Neural cell (in vitro differentiated cells): ENCODE measurements at regions not wholly inside any gene's neighbourhood (a gene's known extent, or its start where the extent isn't known, plus 50 kb on each side); places are given as distances from the start of the nearest gene placed in this dataset.

Source experiments
- H2AFZ ChIP-seq: fragments of 200-600, 300-800 bp; sonication (generic), shearing (Covaris generic); 2 replicates; pipeline ENCODE4 v1.6.0; 2014; ENCODE audit warnings: low read depth, mild to moderate bottlenecking, antibody characterized with exemption, low read length, moderate library complexity
- H3F3A ChIP-seq: fragments of 200-600 bp; shearing (Covaris generic); 2 replicates; pipeline ENCODE4 v1.6.1; 2016; ENCODE audit warnings: mild to moderate bottlenecking, moderate library complexity, mixed read lengths, antibody characterized with exemption, low read length; ENCODE audit not compliant: insufficient read depth, poor library complexity, severe bottlenecking
- H3K27ac ChIP-seq: fragments of 200-600, 300-800 bp; sonication (generic), shearing (Covaris generic); 2 replicates; pipeline ENCODE4 v1.5.1; 2014; ENCODE audit warnings: mild to moderate bottlenecking, low read length, moderate library complexity
- H3K27me3 ChIP-seq: fragments of 300-800, 200-600 bp; sonication (generic), shearing (Covaris generic); 2 replicates; pipeline ENCODE4 v1.6.0; 2014; ENCODE audit warnings: mild to moderate bottlenecking, low read depth, low read length, moderate library complexity; ENCODE audit not compliant: insufficient read depth
- H3K36me3 ChIP-seq: fragments of 300-800, 200-600 bp; sonication (generic), shearing (Covaris generic); 2 replicates; pipeline ENCODE4 v1.5.1; 2014; ENCODE audit warnings: mild to moderate bottlenecking, antibody characterized with exemption, low read length, moderate library complexity; ENCODE audit not compliant: insufficient read depth
- H3K4me2 ChIP-seq: fragments of 300-800, 200-600 bp; sonication (generic), shearing (Covaris generic); 2 replicates; pipeline ENCODE4 v1.6.0; 2014; ENCODE audit warnings: mild to moderate bottlenecking, low read length
- H3K4me3 ChIP-seq: fragments of 300-800, 200-600 bp; sonication (generic), shearing (Covaris generic); 2 replicates; pipeline ENCODE4 v1.5.1; 2014; ENCODE audit warnings: mild to moderate bottlenecking, low read length, moderate library complexity
- H3K79me2 ChIP-seq: fragments of 200-600 bp; shearing (Covaris generic); replicated peaks from 2 replicates; pipeline ENCODE4 v1.6.0; 2014; ENCODE audit warnings: mild to moderate bottlenecking, low read length, moderate library complexity; ENCODE audit not compliant: insufficient read depth
- H3K9ac ChIP-seq: fragments of 300-800, 200-600 bp; sonication (generic), shearing (Covaris generic); 2 replicates; pipeline ENCODE4 v1.6.1; 2016; ENCODE audit warnings: mild to moderate bottlenecking, low read length, mixed read lengths
- H3K9me2 ChIP-seq: fragments of 200-600 bp; shearing (Covaris generic); 2 replicates; pipeline ENCODE4 v1.6.1; 2016; ENCODE audit warnings: mild to moderate bottlenecking, low read length, mixed read lengths; ENCODE audit not compliant: insufficient read depth
- H3K9me3 ChIP-seq: fragments of 200-600, 300-800 bp; sonication (generic), shearing (Covaris generic); 2 replicates; pipeline ENCODE4 v1.6.1; 2016; ENCODE audit warnings: mild to moderate bottlenecking, mixed run types, low read length, moderate library complexity, mixed read lengths
- H4K20me1 ChIP-seq: fragments of 200-600 bp; shearing (Covaris generic); 2 replicates; pipeline ENCODE4 v1.6.1; 2016; ENCODE audit warnings: mild to moderate bottlenecking, mixed run types; ENCODE audit not compliant: insufficient read depth
- CTCF ChIP-seq: fragments of 450-650 bp; IDR thresholded peaks from 2 replicates; pipeline ENCODE4 v1.5.1; 2014; ENCODE audit warnings: antibody characterized with exemption, mild to moderate bottlenecking, moderate library complexity; ENCODE audit not compliant: poor library complexity, severe bottlenecking
- EP300 ChIP-seq: fragments of 450-650 bp; conservative IDR thresholded peaks from 2 replicates; pipeline ENCODE4 v1.6.1; 2014; ENCODE audit warnings: antibody characterized with exemption, mild to moderate bottlenecking, moderate library complexity; ENCODE audit not compliant: poor library complexity, severe bottlenecking
- EZH2 ChIP-seq: fragments of 200-600, 300-800 bp; shearing (Covaris generic), sonication (generic); IDR thresholded peaks from 2 replicates; pipeline ENCODE4 v1.6.1; 2014; ENCODE audit warnings: antibody characterized with exemption, low read length, borderline replicate concordance, mild to moderate bottlenecking; ENCODE audit not compliant: insufficient read depth, poor library complexity, severe bottlenecking
- MXI1 ChIP-seq: fragments of 450-650 bp; conservative IDR thresholded peaks from 2 replicates; pipeline ENCODE4 v1.6.1; 2014; ENCODE audit warnings: antibody characterized with exemption, mild to moderate bottlenecking; ENCODE audit not compliant: poor library complexity, severe bottlenecking
- POLR2AphosphoS5 ChIP-seq: IDR thresholded peaks from 2 replicates; pipeline ENCODE4 v1.6.1; 2012
- RAD21 ChIP-seq: fragments of 450-650 bp; conservative IDR thresholded peaks from 2 replicates; pipeline ENCODE4 v1.6.1; 2014; ENCODE audit warnings: antibody characterized with exemption, mild to moderate bottlenecking, moderate library complexity
- SMC3 ChIP-seq: fragments of 450-650 bp; conservative IDR thresholded peaks from 2 replicates; pipeline ENCODE4 v1.6.1; 2014; ENCODE audit warnings: antibody characterized with exemption, mild to moderate bottlenecking, moderate library complexity; ENCODE audit not compliant: poor library complexity
- TAF1 ChIP-seq: IDR thresholded peaks from 2 replicates; pipeline ENCODE4 v1.6.1; 2012; ENCODE audit warnings: low read depth
- TF ChIP-seq, protein P1 (sequence below): IDR thresholded peaks from 2 replicates; pipeline ENCODE4 v1.6.1; 2012; ENCODE audit warnings: borderline replicate concordance

DNA sequence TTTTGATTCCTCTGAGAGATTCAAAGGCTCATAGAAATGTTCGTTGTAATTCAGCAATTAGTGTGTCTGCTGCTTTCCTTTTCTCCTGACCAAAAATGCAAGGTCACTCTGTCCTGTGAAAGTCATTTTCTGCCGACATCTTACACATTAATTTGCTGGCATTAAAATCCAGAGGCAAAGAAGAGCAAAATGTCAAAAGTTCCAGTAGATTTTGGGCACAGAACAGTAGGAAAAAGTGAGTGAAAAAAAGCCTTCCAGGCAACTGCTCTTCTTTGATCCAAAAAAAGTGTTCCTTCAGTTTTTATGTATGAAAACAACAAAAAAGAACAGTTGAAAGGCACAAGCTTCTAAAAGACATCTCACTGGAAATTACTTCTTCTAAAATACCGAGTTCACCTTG is 413.8 kb downstream of the FOXO1 start:
- H4K20me1 ChIP-seq = no peaks in the 10 kb centered on the region
- H3K4me3 ChIP-seq = no peak overlapping the region
- no peaks in the 10 kb centered on the region for H3K9me3 ChIP-seq
- H2AFZ ChIP-seq = no peak overlapping the region
- no peak overlapping the region for H3K9ac ChIP-seq
- no peak overlapping the region for H3K4me2 ChIP-seq
- H3K36me3 ChIP-seq = no peaks in the 10 kb centered on the region
- no peaks in the 10 kb centered on the region for H3F3A ChIP-seq
- TF ChIP-seq POLR2AphosphoS5 (no peak), EP300 (no peak), MXI1 (no peak), SMC3 (no peak), RAD21 (no peak)
- TF ChIP-seq, protein P1, sequence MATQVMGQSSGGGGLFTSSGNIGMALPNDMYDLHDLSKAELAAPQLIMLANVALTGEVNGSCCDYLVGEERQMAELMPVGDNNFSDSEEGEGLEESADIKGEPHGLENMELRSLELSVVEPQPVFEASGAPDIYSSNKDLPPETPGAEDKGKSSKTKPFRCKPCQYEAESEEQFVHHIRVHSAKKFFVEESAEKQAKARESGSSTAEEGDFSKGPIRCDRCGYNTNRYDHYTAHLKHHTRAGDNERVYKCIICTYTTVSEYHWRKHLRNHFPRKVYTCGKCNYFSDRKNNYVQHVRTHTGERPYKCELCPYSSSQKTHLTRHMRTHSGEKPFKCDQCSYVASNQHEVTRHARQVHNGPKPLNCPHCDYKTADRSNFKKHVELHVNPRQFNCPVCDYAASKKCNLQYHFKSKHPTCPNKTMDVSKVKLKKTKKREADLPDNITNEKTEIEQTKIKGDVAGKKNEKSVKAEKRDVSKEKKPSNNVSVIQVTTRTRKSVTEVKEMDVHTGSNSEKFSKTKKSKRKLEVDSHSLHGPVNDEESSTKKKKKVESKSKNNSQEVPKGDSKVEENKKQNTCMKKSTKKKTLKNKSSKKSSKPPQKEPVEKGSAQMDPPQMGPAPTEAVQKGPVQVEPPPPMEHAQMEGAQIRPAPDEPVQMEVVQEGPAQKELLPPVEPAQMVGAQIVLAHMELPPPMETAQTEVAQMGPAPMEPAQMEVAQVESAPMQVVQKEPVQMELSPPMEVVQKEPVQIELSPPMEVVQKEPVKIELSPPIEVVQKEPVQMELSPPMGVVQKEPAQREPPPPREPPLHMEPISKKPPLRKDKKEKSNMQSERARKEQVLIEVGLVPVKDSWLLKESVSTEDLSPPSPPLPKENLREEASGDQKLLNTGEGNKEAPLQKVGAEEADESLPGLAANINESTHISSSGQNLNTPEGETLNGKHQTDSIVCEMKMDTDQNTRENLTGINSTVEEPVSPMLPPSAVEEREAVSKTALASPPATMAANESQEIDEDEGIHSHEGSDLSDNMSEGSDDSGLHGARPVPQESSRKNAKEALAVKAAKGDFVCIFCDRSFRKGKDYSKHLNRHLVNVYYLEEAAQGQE = no peak
- no peaks in the 10 kb centered on the region for H3K79me2 ChIP-seq
- no peaks in the 10 kb centered on the region for H3K27me3 ChIP-seq
- no peak overlapping the region for H3K27ac ChIP-seq
- H3K9me2 ChIP-seq = no peaks in the 10 kb centered on the region

- no peaks in the 10 kb centered on the region for H3F3A ChIP-seq
- no peaks in the 10 kb centered on the region for H3K9me2 ChIP-seq
- H3K9me3 ChIP-seq = no peaks in the 10 kb centered on the region
- H3K9ac ChIP-seq = no peak overlapping the region
- no peaks in the 10 kb centered on the region for H4K20me1 ChIP-seq
- no peak overlapping the region for H2AFZ ChIP-seq
- no peaks in the 10 kb centered on the region for H3K79me2 ChIP-seq
- H3K27me3 ChIP-seq = no peaks in the 10 kb centered on the region
- TF ChIP-seq MXI1 = no peak
- TF ChIP-seq SMC3 = no peak
- TF ChIP-seq POLR2AphosphoS5 = no peak
- TF ChIP-seq EP300 = no peak
- TF ChIP-seq TAF1 = no peak
- TF ChIP-seq, protein P1 = no peak
- no peak for TF ChIP-seq RAD21
- no peak for TF ChIP-seq CTCF
- no peak for TF ChIP-seq EZH2
- H3K36me3 ChIP-seq = no peaks in the 10 kb centered on the region
- H3K27ac ChIP-seq = no peak overlapping the region
- no peak overlapping the region for H3K4me2 ChIP-seq
- no peak overlapping the region for H3K4me3 ChIP-seq
Observed at GRCh38 chr13:40254394-40254793, 412.0 kb downstream of the FOXO1 start.
